ENCODE measurements at regions not wholly inside any gene's neighbourhood (a gene's known extent, or its start where the extent isn't known, plus 50 kb on each side); places are given as distances from the start of the nearest gene placed in this dataset.

- 0 out of 2 replicates have a peak, but pooled peaks have one; percentile 29 for TF ChIP-seq HMBOX1 (IDR thresholded peaks at IDR 0.05)
- no peak for TF ChIP-seq ZBTB34 (CRISPR knock-in tag; IDR thresholded peaks at IDR 0.05)
- TF ChIP-seq ZNF197 (CRISPR knock-in tag; IDR thresholded peaks at IDR 0.05; ENCODE audit: low read depth) = no peak
- TF ChIP-seq SP1 (CRISPR knock-in tag; IDR thresholded peaks at IDR 0.05) = no peak
Observed at GRCh38 chr4:102438396-102439235, 62.5 kb upstream of the NFKB1 start (continued).

DNA sequence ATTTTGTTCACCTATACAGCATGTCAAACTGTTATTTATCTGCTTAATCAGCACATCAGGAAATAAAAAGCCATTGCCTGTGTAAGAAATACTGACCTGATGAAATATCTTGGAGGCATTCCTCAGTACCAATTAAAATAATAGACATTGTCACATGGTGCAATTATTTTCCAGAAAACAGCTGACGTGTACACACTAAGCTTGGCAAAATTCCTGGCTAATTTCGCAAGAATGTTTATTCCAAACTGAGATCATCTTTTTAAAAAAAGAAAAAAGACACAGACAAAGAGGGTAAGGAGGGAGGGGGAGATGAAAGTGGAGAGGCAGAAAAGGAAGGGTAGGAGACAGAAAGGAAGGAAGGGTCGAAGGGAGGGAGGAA is 61.9 kb upstream of the NFKB1 start:
- Histone ChIP-seq H3K79me2 (ENCODE audit: control insufficient read depth, insufficient read depth, low read length) (no peaks in the 10 kb centered on the region), H3K9ac (ENCODE audit: insufficient read depth in 1 of 2, low read depth in 2 of 2, low read length in 2 of 2) (no peak overlapping the region), H3K9me1 (ENCODE audit: control insufficient read depth, insufficient read depth, low read length) (no peaks in the 10 kb centered on the region), H2AFZ (ENCODE audit: low read depth, low read length) (peak overlapping the region; percentile 53), H3K4me2 (ENCODE audit: insufficient read depth, low read length) (no peak overlapping the region), H3K27me3 (ENCODE audit: control insufficient read depth in 2 of 2, insufficient read depth in 2 of 2, low read length in 2 of 2) (no peaks in the 10 kb centered on the region; a peak in 1 of 5 replicates), H3K4me1 (replicated peaks in 1 of 2; ENCODE audit: control insufficient read depth in 2 of 2, insufficient read depth in 2 of 2, low read length in 2 of 2) (peaks cover 0 to 16% of the 10 kb centered on the region in 2 experiments; a peak in 1 of 5 replicates), H3K27ac (ENCODE audit: extremely low read depth, low read depth, low read length) (no peak overlapping the region; the same call in 2 of the 3 replicates), H4K20me1 (replicated peaks; ENCODE audit: control insufficient read depth, insufficient read depth, low read length) (no peaks in the 10 kb centered on the region), H3K4me3 (no peak overlapping the region), H3K9me3 (replicated peaks; ENCODE audit: control insufficient read depth, insufficient read depth, low read depth, low read length) (no peaks in the 10 kb centered on the region), H3K36me3 (ENCODE audit: control insufficient read depth, insufficient read depth, low read length) (no peaks in the 10 kb centered on the region)
- no peak for DNase-seq (ENCODE audit: extremely low read depth in 1 of 4, low spot score in 3 of 4)
- intact Hi-C loops (cut with micrococcal nuclease) = loop anchor here (10.0 kb wide), 1 partner anchor 1274 kb away; no protein-coding TSS in a partner anchor
- POLR2A ChIA-PET = interaction anchor here (1.3 kb wide), 1 partner anchor 9 kb away, joined by 4 read pairs; no protein-coding TSS in a partner anchor
- in situ Hi-C loops (cut with MboI) = loop anchor here (5.0 kb wide), 1 partner anchor 648 kb away; no protein-coding TSS in a partner anchor
- FAIRE-seq = no peak
- no TSS peak for BruUV-seq (replicated peaks)
- WGBS (ENCODE audit: insufficient coverage, low coverage, missing lambda C conversion rate) = 37% methylated on average over 3 of the region's 3 CpGs
- no peak for ATAC-seq
- CTCF ChIA-PET (ENCODE audit: low intra/inter-chr PET ratio) = no interaction called here
- TF ChIP-seq MEF2D (tag; conservative IDR thresholded peaks at IDR 0.05; ENCODE audit: low read depth) (no peak), C11orf30 (IDR thresholded peaks at IDR 0.05; ENCODE audit: low read depth) (peak; percentile 72), CEBPG (CRISPR knock-in tag; IDR thresholded peaks at IDR 0.05) (no peak), CEBPG (tag; conservative IDR thresholded peaks at IDR 0.05 in 1 of 2, IDR thresholded peaks at IDR 0.05 in 1 of 2) (peak; percentile 28 to 70; a peak in 3 of 4 replicates), STAT5B (CRISPR knock-in tag; IDR thresholded peaks at IDR 0.05) (no peak), MAFG (tag; conservative IDR thresholded peaks at IDR 0.05) (peak; percentile 70), ZNF584 (CRISPR knock-in tag; IDR thresholded peaks at IDR 0.05; ENCODE audit: low read depth) (no peak), SOX6 (IDR thresholded peaks at IDR 0.05) (no peak), ZNF316 (IDR thresholded peaks at IDR 0.05) (peak; percentile 81), PYGO2 (tag; IDR thresholded peaks at IDR 0.05) (no peak), MAFK (IDR thresholded peaks at IDR 0.05; ENCODE audit: low read length) (peak; percentile 52; the same call in 1 of the 2 replicates), MAFF (IDR thresholded peaks at IDR 0.05; ENCODE audit: low read length) (peak; percentile 40; the same call in 1 of the 2 replicates)
- TF ChIP-seq, protein P1, sequence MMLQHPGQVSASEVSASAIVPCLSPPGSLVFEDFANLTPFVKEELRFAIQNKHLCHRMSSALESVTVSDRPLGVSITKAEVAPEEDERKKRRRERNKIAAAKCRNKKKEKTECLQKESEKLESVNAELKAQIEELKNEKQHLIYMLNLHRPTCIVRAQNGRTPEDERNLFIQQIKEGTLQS (IDR thresholded peaks at IDR 0.05) = peak; percentile 32; the same call in 1 of the 2 replicates
- TF ChIP-seq, protein P1 (CRISPR knock-in tag; conservative IDR thresholded peaks at IDR 0.05) = no peak

All from K562 (cell line).